Liver (tissue), 8 donors: ENCODE measurements at regions not wholly inside any gene's neighbourhood (a gene's known extent, or its start where the extent isn't known, plus 50 kb on each side); places are given as distances from the start of the nearest gene placed in this dataset.

Source experiments
- DNase-seq: peaks from one replicate; pipeline ENCODE4 v3.0.0-alpha.2; 2017; ENCODE audit warnings: low spot score
- H3K27ac ChIP-seq, 2 donors: one replicate each; pipeline ENCODE4 v1.7.0; 2013; ENCODE audit warnings: inconsistent platforms in 2 of 2, low read length in 2 of 2, control low read depth in 1 of 2, low read depth in 1 of 2, mild to moderate bottlenecking in 1 of 2
- H3K27me3 ChIP-seq, 4 donors: one replicate each; pipeline versions ENCODE4 v1.6.1 to v1.7.0; 2013; ENCODE audit warnings: low read length in 3 of 4, inconsistent platforms in 1 of 4, mild to moderate bottlenecking in 1 of 4, moderate library complexity in 1 of 4; ENCODE audit not compliant: control insufficient read depth in 4 of 4, insufficient read depth in 4 of 4
- H3K36me3 ChIP-seq, 4 donors: one replicate each; pipeline versions ENCODE4 v1.6.1 to v1.7.0; 2013; ENCODE audit warnings: low read length in 3 of 4, mild to moderate bottlenecking in 3 of 4, low read depth in 1 of 4, moderate library complexity in 1 of 4; ENCODE audit not compliant: control insufficient read depth in 4 of 4, insufficient read depth in 3 of 4
- H3K4me1 ChIP-seq, 4 donors: one replicate each; pipeline versions ENCODE4 v1.6.1 to v1.7.0; 2013; ENCODE audit warnings: low read length in 3 of 4, mild to moderate bottlenecking in 3 of 4, moderate library complexity in 1 of 4; ENCODE audit not compliant: control insufficient read depth in 4 of 4, insufficient read depth in 4 of 4
- H3K4me3 ChIP-seq, 3 donors: one replicate each; pipeline versions ENCODE4 v1.6.1 to v1.7.0; 2013; ENCODE audit warnings: low read length in 3 of 3, control low read depth in 1 of 3, low read depth in 1 of 3, mild to moderate bottlenecking in 1 of 3
- H3K9ac ChIP-seq, 2 donors: one replicate each; pipeline ENCODE4 v1.7.0; 2013; ENCODE audit warnings: low read length in 2 of 2, mild to moderate bottlenecking in 2 of 2, moderate library complexity in 2 of 2, control low read depth in 1 of 2, low read depth in 1 of 2
- H3K9me3 ChIP-seq, 4 donors: one replicate each; pipeline versions ENCODE4 v1.6.1 to v1.7.0; 2013; ENCODE audit warnings: low read length in 3 of 4; ENCODE audit not compliant: control insufficient read depth in 4 of 4
- EGR1 ChIP-seq, 2 donors: IDR thresholded peaks; 2 replicates each; pipeline ENCODE4 v1.6.1; 2016 to 2018; ENCODE audit warnings: antibody characterized with exemption in 2 of 2, low read depth in 2 of 2
- FOXA1 ChIP-seq: IDR thresholded peaks from 2 replicates; pipeline ENCODE4 v1.6.1; 2016; ENCODE audit warnings: antibody characterized with exemption
- FOXA2 ChIP-seq: IDR thresholded peaks from 2 replicates; pipeline ENCODE4 v1.6.1; 2016; ENCODE audit warnings: antibody characterized with exemption
- GABPA ChIP-seq, 2 donors: IDR thresholded peaks in 1 of 2; conservative IDR thresholded peaks in 1 of 2; 2 replicates each; pipeline ENCODE4 v1.6.1; 2016; ENCODE audit warnings: antibody characterized with exemption in 2 of 2, mild to moderate bottlenecking in 1 of 2, moderate library complexity in 1 of 2
- HNF4A ChIP-seq, 2 donors: conservative IDR thresholded peaks; 2 replicates each; pipeline ENCODE4 v1.6.1; 2016; ENCODE audit warnings: antibody characterized with exemption in 2 of 2, mild to moderate bottlenecking in 2 of 2
- HNF4G ChIP-seq: IDR thresholded peaks from 2 replicates; pipeline ENCODE4 v1.6.1; 2016; ENCODE audit warnings: antibody characterized with exemption
- JUND ChIP-seq, 2 donors: IDR thresholded peaks; 2 replicates each; pipeline ENCODE4 v1.6.1; 2016; ENCODE audit warnings: antibody characterized with exemption in 2 of 2
- NR2F2 ChIP-seq: IDR thresholded peaks from 2 replicates; pipeline ENCODE4 v1.6.1; 2016; ENCODE audit warnings: antibody characterized with exemption
- RAD21 ChIP-seq, 2 donors: IDR thresholded peaks; 2 replicates each; pipeline ENCODE4 v1.6.1; 2016; ENCODE audit warnings: antibody characterized with exemption in 2 of 2, mild to moderate bottlenecking in 2 of 2
- REST ChIP-seq: IDR thresholded peaks from 2 replicates; pipeline ENCODE4 v1.6.1; 2016; ENCODE audit warnings: antibody characterized with exemption, mild to moderate bottlenecking
- RXRA ChIP-seq, 2 donors: IDR thresholded peaks; 2 replicates each; pipeline ENCODE4 v1.6.1; 2017 to 2018; ENCODE audit warnings: antibody characterized with exemption in 2 of 2, mild to moderate bottlenecking in 1 of 2
- SP1 ChIP-seq: IDR thresholded peaks from 2 replicates; pipeline ENCODE4 v1.6.1; 2018; ENCODE audit warnings: antibody characterized with exemption, mild to moderate bottlenecking
- TAF1 ChIP-seq: conservative IDR thresholded peaks from 2 replicates; pipeline ENCODE4 v1.6.1; 2016; ENCODE audit warnings: antibody characterized with exemption, mild to moderate bottlenecking
- YY1 ChIP-seq: IDR thresholded peaks from 2 replicates; pipeline ENCODE4 v1.6.1; 2016; ENCODE audit warnings: antibody characterized with exemption, mild to moderate bottlenecking
- ZBTB33 ChIP-seq: IDR thresholded peaks from 2 replicates; pipeline ENCODE4 v1.6.1; 2016; ENCODE audit warnings: antibody characterized with exemption
- whole genome bisulfite sequencing: extraction: QIAGEN DNeasy Blood & Tissue Kit; methylation state at CpG from one replicate; pipeline ENCODE4 v1.1.7; 2013; 5-methylcytosine and 5-hydroxymethylcytosine counted together
- TF ChIP-seq, protein P1 (sequence below): IDR thresholded peaks from 2 replicates; pipeline ENCODE4 v1.6.1; 2016; ENCODE audit warnings: antibody characterized with exemption
- TF ChIP-seq, protein P2 (sequence below): fragments of 150-350 bp; IDR thresholded peaks from 2 replicates; pipeline ENCODE4 v1.5.1; 2017; ENCODE audit warnings: improper control_type of control experiment, low read depth, low read length; ENCODE audit not compliant: missing input control
- TF ChIP-seq, protein P3 (sequence below): IDR thresholded peaks from 2 replicates; pipeline ENCODE4 v1.6.1; 2016; ENCODE audit warnings: antibody characterized with exemption
- donor health status: healthy.
- donor health status: healthy.
- donor health status: healthy.
- donor health status: healthy.
- donor health status: healthy.

GRCh38 chr10:31188792-31189406 lies 130.1 kb upstream of the ZEB1 start:
- TF ChIP-seq JUND (IDR thresholded peaks at IDR 0.05) = no peak
- no peak for TF ChIP-seq NR2F2
- TF ChIP-seq SP1 = no peak
- no peak for TF ChIP-seq ZBTB33
- no peak for TF ChIP-seq TAF1
- no peak for TF ChIP-seq EGR1 (IDR thresholded peaks at IDR 0.05; ENCODE audit: low read depth in 2 of 2)
- TF ChIP-seq, protein P1, sequence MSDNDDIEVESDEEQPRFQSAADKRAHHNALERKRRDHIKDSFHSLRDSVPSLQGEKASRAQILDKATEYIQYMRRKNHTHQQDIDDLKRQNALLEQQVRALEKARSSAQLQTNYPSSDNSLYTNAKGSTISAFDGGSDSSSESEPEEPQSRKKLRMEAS = no peak
- no peak for TF ChIP-seq HNF4A (conservative IDR thresholded peaks at IDR 0.05)
- no peak for TF ChIP-seq FOXA1
- TF ChIP-seq GABPA (IDR thresholded peaks at IDR 0.05 in 1 of 2, conservative IDR thresholded peaks at IDR 0.05 in 1 of 2) = no peak
- TF ChIP-seq, protein P2, sequence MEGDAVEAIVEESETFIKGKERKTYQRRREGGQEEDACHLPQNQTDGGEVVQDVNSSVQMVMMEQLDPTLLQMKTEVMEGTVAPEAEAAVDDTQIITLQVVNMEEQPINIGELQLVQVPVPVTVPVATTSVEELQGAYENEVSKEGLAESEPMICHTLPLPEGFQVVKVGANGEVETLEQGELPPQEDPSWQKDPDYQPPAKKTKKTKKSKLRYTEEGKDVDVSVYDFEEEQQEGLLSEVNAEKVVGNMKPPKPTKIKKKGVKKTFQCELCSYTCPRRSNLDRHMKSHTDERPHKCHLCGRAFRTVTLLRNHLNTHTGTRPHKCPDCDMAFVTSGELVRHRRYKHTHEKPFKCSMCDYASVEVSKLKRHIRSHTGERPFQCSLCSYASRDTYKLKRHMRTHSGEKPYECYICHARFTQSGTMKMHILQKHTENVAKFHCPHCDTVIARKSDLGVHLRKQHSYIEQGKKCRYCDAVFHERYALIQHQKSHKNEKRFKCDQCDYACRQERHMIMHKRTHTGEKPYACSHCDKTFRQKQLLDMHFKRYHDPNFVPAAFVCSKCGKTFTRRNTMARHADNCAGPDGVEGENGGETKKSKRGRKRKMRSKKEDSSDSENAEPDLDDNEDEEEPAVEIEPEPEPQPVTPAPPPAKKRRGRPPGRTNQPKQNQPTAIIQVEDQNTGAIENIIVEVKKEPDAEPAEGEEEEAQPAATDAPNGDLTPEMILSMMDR = no peak
- no peak for TF ChIP-seq RXRA (IDR thresholded peaks at IDR 0.05)
- TF ChIP-seq, protein P3, sequence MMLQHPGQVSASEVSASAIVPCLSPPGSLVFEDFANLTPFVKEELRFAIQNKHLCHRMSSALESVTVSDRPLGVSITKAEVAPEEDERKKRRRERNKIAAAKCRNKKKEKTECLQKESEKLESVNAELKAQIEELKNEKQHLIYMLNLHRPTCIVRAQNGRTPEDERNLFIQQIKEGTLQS = no peak
- TF ChIP-seq FOXA2 = no peak
- no peak for TF ChIP-seq RAD21 (IDR thresholded peaks at IDR 0.05)
- no peak for TF ChIP-seq YY1
- TF ChIP-seq HNF4G = no peak
- TF ChIP-seq REST = no peak
- no peak overlapping the region for H3K27ac ChIP-seq
- H3K27me3 ChIP-seq = no peaks in the 10 kb centered on the region
- no peaks in the 10 kb centered on the region for H3K4me1 ChIP-seq
- H3K36me3 ChIP-seq = no peaks in the 10 kb centered on the region
- H3K9me3 ChIP-seq = no peaks in the 10 kb centered on the region
- H3K4me3 ChIP-seq = no peak overlapping the region
- DNase-seq = no peak
- H3K9ac ChIP-seq = no peak overlapping the region
- 85% methylated on average over 4 of the region's 4 CpGs for WGBS
